ENCODE measurements at regions not wholly inside any gene's neighbourhood (a gene's known extent, or its start where the extent isn't known, plus 50 kb on each side); places are given as distances from the start of the nearest gene placed in this dataset.

GRCh38 chr13:54536112-54536511, 1507.5 kb downstream of the OLFM4 start:
- TF ChIP-seq POLR2AphosphoS5 (IDR thresholded peaks at IDR 0.05; ENCODE audit: borderline replicate concordance, low read depth, low read length) (no peak), EZH2 (IDR thresholded peaks at IDR 0.05) (no peak)
